Fibroblast of skin of abdomen (primary cell): ENCODE measurements at regions not wholly inside any gene's neighbourhood (a gene's known extent, or its start where the extent isn't known, plus 50 kb on each side); places are given as distances from the start of the nearest gene placed in this dataset.
"Not testable (repeated sequence)": the region's sequence is repeated elsewhere in the genome, so short reads cannot be mapped to it uniquely, and the experiment has no call there.

Source experiments
- DNase-seq: peaks from one replicate; pipeline ENCODE4 v3.0.0-alpha.2; 2013

GRCh38 chr3:76537857-76538256, 502.0 kb upstream of the ROBO2 start:
- DNase-seq, result not testable (repeated sequence)

- DNase-seq, result no peak
Observed at GRCh38 chr3:76547674-76548073, 492.2 kb upstream of the ROBO2 start.

- DNase-seq, result no peak
Observed at GRCh38 chr3:76550522-76551201, 489.2 kb upstream of the ROBO2 start.

GRCh38 chr3:76551739-76552138, 488.2 kb upstream of the ROBO2 start:
- DNase-seq, result no peak

- peak; percentile 1 for DNase-seq
Observed at GRCh38 chr3:76552653-76553052, 487.2 kb upstream of the ROBO2 start.

GRCh38 chr3:76554707-76555106, 485.2 kb upstream of the ROBO2 start:
- DNase-seq, result peak; percentile 48

- DNase-seq, result no peak
Observed at GRCh38 chr3:76561494-76562236, 478.2 kb upstream of the ROBO2 start.

- no peak for DNase-seq
Observed at GRCh38 chr3:76565496-76566210, 474.2 kb upstream of the ROBO2 start.

- DNase-seq, result no peak
Observed at GRCh38 chr3:76566211-76566534, 473.7 kb upstream of the ROBO2 start.

GRCh38 chr3:76566904-76567303, 473.0 kb upstream of the ROBO2 start:
- DNase-seq, result no peak

- peak; percentile 9 for DNase-seq
Observed at GRCh38 chr3:76570436-76571057, 469.4 kb upstream of the ROBO2 start.

GRCh38 chr3:76576201-76576600, 463.7 kb upstream of the ROBO2 start:
- no peak for DNase-seq

- no peak for DNase-seq
Observed at GRCh38 chr3:76582098-76582497, 457.8 kb upstream of the ROBO2 start.

GRCh38 chr3:76582632-76583378, 457.1 kb upstream of the ROBO2 start:
- DNase-seq, result peak; percentile 9

GRCh38 chr3:76585794-76586392, 454.0 kb upstream of the ROBO2 start:
- peak; percentile 5 for DNase-seq

GRCh38 chr3:76586471-76586870, 453.4 kb upstream of the ROBO2 start:
- no peak for DNase-seq

GRCh38 chr3:76610150-76610549, 429.7 kb upstream of the ROBO2 start:
- DNase-seq, result no peak

- no peak for DNase-seq
Observed at GRCh38 chr3:76615719-76616118, 424.2 kb upstream of the ROBO2 start.

- no peak for DNase-seq
Observed at GRCh38 chr3:76624164-76624563, 415.7 kb upstream of the ROBO2 start.

- DNase-seq, result no peak
Observed at GRCh38 chr3:76627236-76627635, 412.7 kb upstream of the ROBO2 start.

GRCh38 chr3:76631251-76631650, 408.6 kb upstream of the ROBO2 start:
- no peak for DNase-seq

- peak; percentile 0 for DNase-seq
Observed at GRCh38 chr3:76638006-76638405, 401.9 kb upstream of the ROBO2 start.
